H1 (cell line): ENCODE measurements at regions not wholly inside any gene's neighbourhood (a gene's known extent, or its start where the extent isn't known, plus 50 kb on each side); places are given as distances from the start of the nearest gene placed in this dataset.

Experiments
- TAF1 ChIP-seq: IDR thresholded peaks from 2 replicates; pipeline ENCODE4 v1.6.1; 2011; ENCODE audit warnings: mild to moderate bottlenecking, low read depth, low read length
- TF ChIP-seq, protein P1 (sequence below): IDR thresholded peaks from 2 replicates; pipeline ENCODE4 v1.6.1; 2012; ENCODE audit warnings: inconsistent platforms
- TF ChIP-seq, protein P2 (sequence below): IDR thresholded peaks from 2 replicates; pipeline ENCODE4 v1.6.1; 2011; ENCODE audit warnings: low read depth, mild to moderate bottlenecking, low read length; ENCODE audit not compliant: insufficient read depth

DNA sequence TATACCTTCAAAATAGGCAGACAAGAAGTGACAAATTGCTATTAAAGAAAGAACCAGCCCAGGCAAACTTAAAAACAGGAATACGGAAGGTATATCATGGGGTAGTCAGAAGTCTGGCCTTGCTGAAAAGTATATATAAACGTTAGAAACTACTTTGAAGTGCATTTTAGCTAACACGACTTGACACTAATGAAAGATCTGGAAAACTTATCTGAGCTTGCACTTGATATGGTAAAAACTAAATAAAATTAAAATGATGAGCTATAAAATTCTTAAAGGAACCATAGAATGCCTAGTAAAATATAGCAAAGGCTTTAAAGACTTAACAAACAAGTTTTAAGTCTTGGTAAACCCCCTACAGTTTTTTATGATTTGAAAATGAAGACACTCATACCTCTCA, 795.3 kb upstream of the PCDH20 start (continued):
- TF ChIP-seq, protein P1, sequence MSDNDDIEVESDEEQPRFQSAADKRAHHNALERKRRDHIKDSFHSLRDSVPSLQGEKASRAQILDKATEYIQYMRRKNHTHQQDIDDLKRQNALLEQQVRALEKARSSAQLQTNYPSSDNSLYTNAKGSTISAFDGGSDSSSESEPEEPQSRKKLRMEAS, result no peak
- TF ChIP-seq, protein P2, sequence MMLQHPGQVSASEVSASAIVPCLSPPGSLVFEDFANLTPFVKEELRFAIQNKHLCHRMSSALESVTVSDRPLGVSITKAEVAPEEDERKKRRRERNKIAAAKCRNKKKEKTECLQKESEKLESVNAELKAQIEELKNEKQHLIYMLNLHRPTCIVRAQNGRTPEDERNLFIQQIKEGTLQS, result no peak
- no peak for TF ChIP-seq TAF1
